Immature natural killer cell (primary cell): ENCODE measurements at regions not wholly inside any gene's neighbourhood (a gene's known extent, or its start where the extent isn't known, plus 50 kb on each side); places are given as distances from the start of the nearest gene placed in this dataset.
A peak's percentile ranks its signal among the peaks of the same experiment; 100 is the strongest.

Source experiments
- DNase-seq, 3 donors: peaks; one replicate each; pipeline ENCODE4 v3.0.0; 2022; ENCODE audit warnings: mixed read lengths in 1 of 3
- H3K27ac Mint-ChIP-seq, 6 donors: one replicate each; pipeline ENCODE4 v1.8.0; 2020; ENCODE audit warnings: mixed read lengths in 6 of 6, mild to moderate bottlenecking in 5 of 6, inconsistent platforms in 4 of 6, moderate library complexity in 3 of 6
- H3K27me3 Mint-ChIP-seq, 3 donors: one replicate each; pipeline ENCODE4 v1.8.0; 2020 to 2021; ENCODE audit warnings: low read depth in 3 of 3, mild to moderate bottlenecking in 3 of 3, mixed read lengths in 3 of 3, moderate library complexity in 3 of 3, inconsistent platforms in 1 of 3
- H3K36me3 Mint-ChIP-seq, 3 donors: one replicate each; pipeline ENCODE4 v1.8.0; 2020; ENCODE audit warnings: mixed read lengths in 3 of 3, inconsistent platforms in 2 of 3, mild to moderate bottlenecking in 2 of 3
- H3K4me1 Mint-ChIP-seq, 2 donors: one replicate each; pipeline ENCODE4 v1.8.0; 2020; ENCODE audit warnings: inconsistent platforms in 2 of 2, mild to moderate bottlenecking in 2 of 2, mixed read lengths in 2 of 2, moderate library complexity in 1 of 2
- H3K4me3 Mint-ChIP-seq, 5 donors: one replicate each; pipeline ENCODE4 v1.8.0; 2020; ENCODE audit warnings: mild to moderate bottlenecking in 5 of 5, mixed read lengths in 5 of 5, inconsistent platforms in 3 of 5, moderate library complexity in 3 of 5
- H3K9me3 Mint-ChIP-seq, 6 donors: one replicate each; pipeline ENCODE4 v1.8.0; 2020; ENCODE audit warnings: mild to moderate bottlenecking in 6 of 6, mixed read lengths in 6 of 6, inconsistent platforms in 4 of 6, moderate library complexity in 3 of 6

DNA sequence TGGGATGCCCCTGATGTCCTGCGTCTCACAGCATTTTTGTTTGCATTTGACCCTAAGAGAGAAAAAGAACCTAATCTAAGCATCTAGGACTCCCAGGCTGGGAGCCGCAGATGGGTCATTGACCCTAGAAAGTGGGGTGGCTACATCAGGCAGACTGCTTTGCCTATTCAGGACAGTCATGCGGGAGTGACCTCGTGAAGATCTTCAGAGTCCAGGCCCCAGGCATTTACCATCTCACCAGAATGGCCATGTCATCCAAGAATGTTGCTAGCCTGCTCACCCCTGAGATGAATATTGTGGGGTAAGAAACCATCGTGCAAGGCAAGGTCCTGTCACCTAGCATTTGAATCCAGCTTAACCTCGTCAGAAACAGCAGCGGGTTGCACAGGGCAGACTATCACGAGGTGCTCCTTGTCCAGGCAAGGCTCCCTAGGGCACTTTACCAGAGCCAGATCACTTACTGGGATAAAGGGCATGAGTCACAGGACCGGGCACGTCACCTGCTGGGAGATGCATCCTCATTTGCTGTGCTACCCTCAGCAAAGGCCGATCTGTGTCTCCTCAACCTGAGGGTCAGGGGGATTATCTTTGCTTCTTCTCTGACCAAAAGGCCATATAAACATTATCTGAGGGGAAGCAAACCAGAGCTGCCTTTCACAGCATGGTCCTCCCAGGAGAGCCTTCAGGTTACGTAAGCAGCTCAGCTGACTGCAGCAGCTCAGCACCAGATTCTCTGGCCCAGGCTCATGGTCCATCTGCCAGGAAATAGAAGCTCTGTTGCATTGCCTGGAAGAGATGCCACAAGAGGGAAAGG lies 162.3 kb downstream of the ACKR3 start:
- no peak overlapping the region for H3K27ac Mint-ChIP-seq
- H3K27me3 Mint-ChIP-seq: peaks cover 2 to 4% (median 3%) of the 10 kb centered on the region in 3 donors
- no peaks in the 10 kb centered on the region for H3K36me3 Mint-ChIP-seq
- no peaks in the 10 kb centered on the region for H3K9me3 Mint-ChIP-seq
- H3K4me3 Mint-ChIP-seq: no peak overlapping the region
- no peak for DNase-seq
- H3K4me1 Mint-ChIP-seq: no peaks in the 10 kb centered on the region

GRCh38 chr2:236733156-236733555 lies 163.5 kb downstream of the ACKR3 start:
- no peak for DNase-seq
- Mint-ChIP-seq H3K36me3 (no peaks in the 10 kb centered on the region), H3K9me3 (no peaks in the 10 kb centered on the region), H3K4me1 (no peaks in the 10 kb centered on the region), H3K27ac (no peak overlapping the region), H3K27me3 (peaks cover 0 to 4% (median 3%) of the 10 kb centered on the region in 3 donors), H3K4me3 (no peak overlapping the region)

- DNase-seq: no peak
- Mint-ChIP-seq H3K4me1 (no peaks in the 10 kb centered on the region), H3K27me3 (peaks cover 3 to 7% (median 3%) of the 10 kb centered on the region in 3 donors), H3K27ac (no peak overlapping the region), H3K9me3 (no peaks in the 10 kb centered on the region), H3K4me3 (no peak overlapping the region), H3K36me3 (no peaks in the 10 kb centered on the region)
These were observed 166.2 kb downstream of the ACKR3 start for GRCh38 chr2:236735825-236736238.

DNA sequence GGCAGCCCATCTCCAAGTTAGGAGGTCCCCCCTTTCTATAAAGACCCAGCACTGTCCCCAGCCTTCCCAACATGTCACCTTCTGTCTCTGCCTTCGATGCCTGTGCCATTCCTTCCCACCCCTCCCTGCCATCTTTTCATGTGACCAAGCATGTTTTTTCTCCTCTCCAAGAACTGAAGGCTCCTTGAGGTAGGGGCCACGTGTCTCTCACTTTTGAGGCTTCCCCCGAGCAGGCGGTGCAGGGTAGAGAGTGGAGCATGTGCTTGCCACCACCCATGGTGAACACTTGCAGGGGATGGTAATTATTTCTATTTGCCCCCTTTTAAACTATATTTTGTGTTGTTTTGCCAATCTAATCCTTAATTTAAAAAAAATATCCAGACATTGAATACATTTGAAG lies 168.4 kb downstream of the ACKR3 start:
- Mint-ChIP-seq H3K4me1 (no peaks in the 10 kb centered on the region), H3K4me3 (no peak overlapping the region), H3K27ac (no peak overlapping the region), H3K27me3 (peaks cover 5 to 9% (median 8%) of the 10 kb centered on the region in 3 donors), H3K36me3 (no peaks in the 10 kb centered on the region), H3K9me3 (no peaks in the 10 kb centered on the region)
- DNase-seq: no peak

- Mint-ChIP-seq H3K36me3 (no peaks in the 10 kb centered on the region), H3K4me1 (no peaks in the 10 kb centered on the region), H3K9me3 (no peaks in the 10 kb centered on the region), H3K27ac (peak overlapping the region in 1 of 6 donors; percentile 2), H3K27me3 (peaks cover 5 to 9% (median 8%) of the 10 kb centered on the region in 3 donors), H3K4me3 (no peak overlapping the region)
- no peak for DNase-seq
These were observed 169.3 kb downstream of the ACKR3 start for GRCh38 chr2:236738896-236739295.

- Mint-ChIP-seq H3K9me3 (no peaks in the 10 kb centered on the region), H3K4me1 (no peaks in the 10 kb centered on the region), H3K36me3 (no peaks in the 10 kb centered on the region), H3K27me3 (peaks cover 5 to 9% (median 8%) of the 10 kb centered on the region in 3 donors), H3K27ac (no peak overlapping the region), H3K4me3 (no peak overlapping the region)
- no peak for DNase-seq
These were observed 170.0 kb downstream of the ACKR3 start for GRCh38 chr2:236739663-236740062.

DNA sequence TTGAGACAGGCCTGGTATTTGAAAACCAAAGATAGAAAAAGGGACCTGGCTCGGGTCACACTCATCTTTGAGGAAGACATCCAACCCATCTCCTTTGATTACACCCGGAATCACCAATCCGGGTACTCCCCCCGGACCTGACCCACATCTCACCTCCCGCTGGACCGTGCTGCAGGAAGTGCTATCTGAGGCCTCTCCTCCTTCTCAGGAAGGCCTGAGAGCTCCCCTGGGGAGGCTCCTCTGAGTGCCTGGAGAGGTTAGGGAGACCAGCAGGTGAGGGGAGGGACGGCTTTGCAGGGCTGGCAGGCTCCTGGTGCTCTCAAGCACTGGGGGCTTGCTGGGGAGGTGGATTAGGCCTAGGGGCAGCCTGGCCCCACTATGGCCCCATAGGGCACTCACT lies 170.9 kb downstream of the ACKR3 start:
- H3K27me3 Mint-ChIP-seq: peaks cover 5 to 9% (median 8%) of the 10 kb centered on the region in 3 donors
- H3K4me3 Mint-ChIP-seq: no peak overlapping the region
- no peaks in the 10 kb centered on the region for H3K36me3 Mint-ChIP-seq
- H3K27ac Mint-ChIP-seq: no peak overlapping the region
- H3K9me3 Mint-ChIP-seq: no peaks in the 10 kb centered on the region
- no peak for DNase-seq
- H3K4me1 Mint-ChIP-seq: no peaks in the 10 kb centered on the region

DNA sequence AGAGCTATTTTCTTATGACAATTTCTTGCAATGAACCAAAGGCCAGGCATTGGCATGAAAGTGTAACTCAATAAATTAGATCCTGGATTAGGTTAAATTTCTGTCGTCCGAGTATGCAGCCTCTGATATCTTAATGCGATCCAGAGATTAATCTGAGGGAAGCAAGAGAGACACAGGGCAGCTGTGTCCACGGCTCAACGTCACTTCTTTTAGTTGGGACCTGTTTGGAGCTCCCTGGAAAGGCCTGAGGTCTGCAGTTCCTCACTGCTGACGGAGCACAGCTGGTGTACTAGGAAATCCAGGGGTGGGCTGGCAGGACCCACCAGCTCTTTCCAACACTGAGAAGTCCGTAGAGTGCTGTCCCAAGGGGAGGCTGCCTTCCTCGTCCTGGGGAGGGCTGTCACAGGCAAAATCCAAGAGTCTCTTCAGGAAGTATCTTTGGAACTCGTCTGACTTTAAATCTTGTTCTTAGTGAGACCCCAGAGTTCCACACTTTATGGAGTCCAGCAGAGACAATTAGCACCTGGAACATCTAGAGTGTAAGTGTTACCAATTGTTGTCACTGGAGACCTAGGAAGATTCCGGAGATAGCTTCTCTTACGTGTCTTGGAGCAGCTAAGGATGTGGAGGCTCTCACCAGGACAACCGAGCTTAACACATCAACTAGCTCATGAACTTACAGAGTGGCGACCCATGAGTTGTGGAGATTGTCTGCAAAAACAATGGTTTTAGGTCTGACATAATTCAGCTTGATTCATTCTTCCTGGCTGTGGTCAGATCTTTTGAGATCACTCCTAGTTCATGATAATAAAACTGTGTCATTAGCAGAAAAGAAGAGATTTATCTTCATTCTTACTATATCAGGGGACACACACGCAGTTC lies 173.7 kb downstream of the ACKR3 start:
- no peak for DNase-seq
- Mint-ChIP-seq H3K4me3 (no peak overlapping the region), H3K4me1 (no peaks in the 10 kb centered on the region), H3K27ac (no peak overlapping the region), H3K9me3 (no peaks in the 10 kb centered on the region), H3K27me3 (peaks cover 3 to 9% (median 8%) of the 10 kb centered on the region in 3 donors), H3K36me3 (no peaks in the 10 kb centered on the region)

GRCh38 chr2:236743921-236744280 lies 174.3 kb downstream of the ACKR3 start:
- Mint-ChIP-seq H3K36me3 (no peaks in the 10 kb centered on the region), H3K9me3 (no peaks in the 10 kb centered on the region), H3K4me1 (no peaks in the 10 kb centered on the region), H3K4me3 (no peak overlapping the region), H3K27ac (no peak overlapping the region), H3K27me3 (peaks cover 3 to 5% (median 4%) of the 10 kb centered on the region in 3 donors)
- no peak for DNase-seq

DNA sequence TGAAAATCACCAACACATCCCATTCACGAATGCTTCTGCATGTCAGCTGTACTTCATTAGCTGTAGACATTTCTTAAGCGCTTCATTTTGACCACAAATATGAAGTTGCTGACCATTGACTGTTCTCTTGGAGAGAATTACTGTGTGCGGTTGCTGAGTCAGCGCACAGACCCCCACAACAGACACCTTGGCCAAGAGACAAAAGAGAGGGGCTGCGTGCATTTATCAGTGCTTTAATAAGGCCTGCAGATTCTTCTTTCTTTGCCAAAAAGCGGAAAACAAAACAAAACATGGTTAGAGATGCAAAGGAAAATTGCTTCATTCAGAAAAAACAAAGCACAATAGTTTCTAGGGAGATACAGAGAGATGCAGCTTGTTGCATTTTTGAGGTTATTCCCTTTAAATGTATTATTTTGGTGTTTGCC lies 174.7 kb downstream of the ACKR3 start:
- H3K27ac Mint-ChIP-seq: no peak overlapping the region
- no peaks in the 10 kb centered on the region for H3K4me1 Mint-ChIP-seq
- no peak overlapping the region for H3K4me3 Mint-ChIP-seq
- no peaks in the 10 kb centered on the region for H3K9me3 Mint-ChIP-seq
- peaks cover 3 to 7% (median 6%) of the 10 kb centered on the region in 3 donors for H3K27me3 Mint-ChIP-seq
- H3K36me3 Mint-ChIP-seq: no peaks in the 10 kb centered on the region
- no peak for DNase-seq

GRCh38 chr2:236744716-236745115 lies 175.1 kb downstream of the ACKR3 start:
- Mint-ChIP-seq H3K9me3 (no peaks in the 10 kb centered on the region), H3K4me1 (no peaks in the 10 kb centered on the region), H3K4me3 (no peak overlapping the region), H3K27ac (no peak overlapping the region), H3K27me3 (peaks cover 3 to 10% (median 7%) of the 10 kb centered on the region in 3 donors), H3K36me3 (no peaks in the 10 kb centered on the region)
- no peak for DNase-seq

GRCh38 chr2:236745420-236746210 lies 176.0 kb downstream of the ACKR3 start:
- no peaks in the 10 kb centered on the region for H3K36me3 Mint-ChIP-seq
- no peaks in the 10 kb centered on the region for H3K9me3 Mint-ChIP-seq
- DNase-seq: no peak
- H3K4me1 Mint-ChIP-seq: no peaks in the 10 kb centered on the region
- H3K27ac Mint-ChIP-seq: no peak overlapping the region
- no peak overlapping the region for H3K4me3 Mint-ChIP-seq
- H3K27me3 Mint-ChIP-seq: peaks cover 0 to 10% (median 7%) of the 10 kb centered on the region in 3 donors

- peaks cover 0 to 9% (median 7%) of the 10 kb centered on the region in 3 donors for H3K27me3 Mint-ChIP-seq
- H3K4me3 Mint-ChIP-seq: no peak overlapping the region
- no peak for DNase-seq
- H3K4me1 Mint-ChIP-seq: no peaks in the 10 kb centered on the region
- no peak overlapping the region for H3K27ac Mint-ChIP-seq
- H3K36me3 Mint-ChIP-seq: no peaks in the 10 kb centered on the region
- H3K9me3 Mint-ChIP-seq: no peaks in the 10 kb centered on the region
These were observed 177.2 kb downstream of the ACKR3 start for GRCh38 chr2:236746833-236747232.

GRCh38 chr2:236747426-236747825 lies 177.8 kb downstream of the ACKR3 start:
- H3K36me3 Mint-ChIP-seq: no peaks in the 10 kb centered on the region
- H3K9me3 Mint-ChIP-seq: no peaks in the 10 kb centered on the region
- H3K4me3 Mint-ChIP-seq: no peak overlapping the region
- no peak for DNase-seq
- H3K4me1 Mint-ChIP-seq: no peaks in the 10 kb centered on the region
- no peak overlapping the region for H3K27ac Mint-ChIP-seq
- peaks cover 0 to 6% (median 5%) of the 10 kb centered on the region in 3 donors for H3K27me3 Mint-ChIP-seq
